GM12878 (cell line): ENCODE measurements at regions not wholly inside any gene's neighbourhood (a gene's known extent, or its start where the extent isn't known, plus 50 kb on each side); places are given as distances from the start of the nearest gene placed in this dataset.
"Not testable (repeated sequence)": the region's sequence is repeated elsewhere in the genome, so short reads cannot be mapped to it uniquely, and the experiment has no call there.

Experiments used
- BCL11A ChIP-seq: IDR thresholded peaks from 2 replicates; pipeline ENCODE4 v1.6.1; 2011; ENCODE audit warnings: low read depth, low read length
- CBX5 ChIP-seq: sonication (generic); IDR thresholded peaks from 2 replicates; pipeline ENCODE4 v1.6.1; 2016; ENCODE audit warnings: low read depth, moderate library complexity, mild to moderate bottlenecking, inconsistent platforms
- CTCF ChIP-seq, 3 experiments: IDR thresholded peaks in 2 of 3; conservative IDR thresholded peaks in 1 of 3; 2 replicates each; pipeline ENCODE4 v1.5.1; 2011; ENCODE audit warnings: low read depth in 3 of 3, low read length in 3 of 3, mild to moderate bottlenecking in 3 of 3, control low read depth in 2 of 3, moderate library complexity in 2 of 3, inconsistent platforms in 1 of 3, mixed read lengths in 1 of 3; ENCODE audit not compliant: control insufficient read depth in 2 of 3, insufficient read depth in 1 of 3; ENCODE audit errors: extremely low read depth in 1 of 3
- MAX ChIP-seq: IDR thresholded peaks from 2 replicates; pipeline ENCODE4 v1.6.1; 2012; ENCODE audit warnings: low read depth, low read length, improper control_type of control experiment
- NFYA ChIP-seq: IDR thresholded peaks from 2 replicates; pipeline ENCODE4 v1.6.1; 2011; ENCODE audit warnings: low read depth, mild to moderate bottlenecking, low read length, improper control_type of control experiment, borderline replicate concordance
- NR2F1 ChIP-seq: fragments of 450-650 bp; conservative IDR thresholded peaks from 2 replicates; pipeline ENCODE4 v1.6.1; 2017; ENCODE audit warnings: mild to moderate bottlenecking
- POLR2A ChIP-seq: IDR thresholded peaks from 2 replicates; pipeline ENCODE4 v1.6.1; 2011; ENCODE audit warnings: low read depth, mild to moderate bottlenecking, low read length
- PRDM15 ChIP-seq: fragments of 450-650 bp; formaldehyde crosslinking; IDR thresholded peaks from 2 replicates; pipeline ENCODE4 v1.4.0; 2020; ENCODE audit warnings: mild to moderate bottlenecking, moderate library complexity
- RBBP5 ChIP-seq: fragments of 200-600 bp; sonication (generic); conservative IDR thresholded peaks from 2 replicates; pipeline ENCODE4 v1.6.1; 2016
- SIN3A ChIP-seq: IDR thresholded peaks from 2 replicates; pipeline ENCODE4 v1.6.1; 2012; ENCODE audit warnings: low read depth, low read length, improper control_type of control experiment
- TARDBP ChIP-seq: IDR thresholded peaks from 2 replicates; pipeline ENCODE4 v1.6.1; 2016; ENCODE audit warnings: borderline replicate concordance
- TBL1XR1 ChIP-seq: IDR thresholded peaks from 2 replicates; pipeline ENCODE4 v1.6.1; 2012; ENCODE audit warnings: low read depth, low read length, improper control_type of control experiment
- TCF7 ChIP-seq: IDR thresholded peaks from 2 replicates; pipeline ENCODE4 v1.6.1; 2014; ENCODE audit warnings: antibody characterized with exemption, borderline replicate concordance
- ZBTB40 ChIP-seq: fragments of 450-650 bp; IDR thresholded peaks from 2 replicates; pipeline ENCODE4 v1.6.1; 2016; ENCODE audit warnings: mild to moderate bottlenecking, moderate library complexity, borderline replicate concordance

GRCh38 chr20:30397111-30397510 is 860.4 kb upstream of the DEFB115 start:
- not testable (repeated sequence) for TF ChIP-seq POLR2A; MAX; TBL1XR1; PRDM15 (CRISPR knock-in tag); SIN3A; TARDBP; BCL11A; CTCF (IDR thresholded peaks at IDR 0.05 in 2 of 3, conservative IDR thresholded peaks at IDR 0.05 in 1 of 3; ENCODE audit: control insufficient read depth in 2 of 3, extremely low read depth in 1 of 3, insufficient read depth in 1 of 3, low read depth in 3 of 3, low read length in 3 of 3); NFYA; RBBP5; ZBTB40; CBX5; TCF7; NR2F1
